Aorta (tissue), 5 donors: ENCODE measurements at regions not wholly inside any gene's neighbourhood (a gene's known extent, or its start where the extent isn't known, plus 50 kb on each side); places are given as distances from the start of the nearest gene placed in this dataset.
A peak's percentile ranks its signal among the peaks of the same experiment; 100 is the strongest.

ENCODE experiments used
- ATAC-seq: fragments of 200-7000 bp; cut with Tn5 transposase; one replicate; pipeline ENCODE4 v1.9.1; 2022; ENCODE audit warnings: moderate library complexity; ENCODE audit not compliant: low FRiP score
- DNase-seq, 2 donors: peaks; one replicate each; pipeline ENCODE4 v3.0.0-alpha.2; 2020
- H3K27ac ChIP-seq, 2 donors: one replicate each; pipeline ENCODE4 v1.5.1; 2013; ENCODE audit warnings: low read length in 2 of 2, mild to moderate bottlenecking in 2 of 2, moderate library complexity in 2 of 2, control low read depth in 1 of 2, inconsistent platforms in 1 of 2, low read depth in 1 of 2
- H3K27me3 ChIP-seq, 2 donors: one replicate each; pipeline ENCODE4 v1.6.1; 2013; ENCODE audit warnings: control low read depth in 1 of 2, low read length in 1 of 2, mild to moderate bottlenecking in 1 of 2, moderate library complexity in 1 of 2; ENCODE audit not compliant: insufficient read depth in 2 of 2, control insufficient read depth in 1 of 2
- H3K36me3 ChIP-seq, 2 donors: one replicate each; pipeline ENCODE4 v1.6.1; 2013; ENCODE audit warnings: control low read depth in 1 of 2, low read length in 1 of 2, mild to moderate bottlenecking in 1 of 2; ENCODE audit not compliant: insufficient read depth in 2 of 2, control insufficient read depth in 1 of 2
- H3K4me1 ChIP-seq, 2 donors: one replicate each; pipeline ENCODE4 v1.6.1; 2013; ENCODE audit warnings: low read length in 2 of 2, control low read depth in 1 of 2, mild to moderate bottlenecking in 1 of 2, moderate library complexity in 1 of 2; ENCODE audit not compliant: insufficient read depth in 2 of 2, control insufficient read depth in 1 of 2
- H3K4me3 ChIP-seq, 2 donors: one replicate each; pipeline ENCODE4 v1.5.1; 2013; ENCODE audit warnings: low read length in 2 of 2, control low read depth in 1 of 2, mild to moderate bottlenecking in 1 of 2
- H3K9me3 ChIP-seq: one replicate; pipeline ENCODE4 v1.6.1; 2013; ENCODE audit warnings: mild to moderate bottlenecking, low read length; ENCODE audit not compliant: control insufficient read depth
- WGBS, 2 donors: extraction: QIAGEN DNeasy Blood & Tissue Kit; methylation state at CpG; one replicate each; pipeline ENCODE4 v1.1.7; 2013; 5-methylcytosine and 5-hydroxymethylcytosine counted together
- intact Hi-C, 2 donors: fragments of 100-400 bp; cut with DNase I; formaldehyde crosslinking; loops; one replicate each; pipeline versions ENCODE4 v1.14.2 to v1.15.0; 2022
- donor health status: healthy with polysubstance abuse.
- donor health status: Bipolar disorder and iron deficiency.
- donor health status: DM: no; HTN: no; CAD: no.
- donor health status: DM: no; HTN: no; CAD: no.
- donor health status: DM: yes; HTN: yes; CAD: no.

DNA sequence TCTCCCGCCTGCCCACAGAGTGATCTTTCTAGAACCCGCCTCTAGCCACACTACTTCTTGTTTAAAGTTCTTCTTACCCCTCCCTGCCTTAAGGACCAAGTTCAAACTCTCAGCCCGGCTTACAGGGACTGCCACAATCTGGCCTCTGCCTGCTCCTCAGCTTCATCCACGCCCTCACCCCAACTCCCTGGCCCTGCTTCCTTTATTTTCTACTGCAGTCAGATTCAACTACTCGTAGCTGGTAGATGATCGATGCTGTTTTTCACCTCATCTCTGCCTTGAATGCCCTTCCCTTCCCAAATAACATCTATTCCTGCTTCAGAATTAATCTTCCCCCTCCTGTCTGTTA, 508.5 kb downstream of the RPS24 start:
- ATAC-seq (no peak), DNase-seq (no peak)
- Histone ChIP-seq H3K27me3 (no peaks in the 10 kb centered on the region), H3K36me3 (no peaks in the 10 kb centered on the region), H3K4me1 (peaks cover 0 to 3% of the 10 kb centered on the region in 2 donors), H3K4me3 (no peak overlapping the region), H3K9me3 (no peaks in the 10 kb centered on the region), H3K27ac (no peak overlapping the region)
- WGBS, 2 donors, result 91 to 97% methylated on average over 6 of the region's 6 CpGs
- intact Hi-C loops, result loop anchor here in 1 of 2 donors (5.0 to 10.0 kb wide), 2 partner anchors 100 to 237 kb away; no protein-coding TSS in a partner anchor

GRCh38 chr10:78542521-78542920, 508.9 kb downstream of the RPS24 start:
- intact Hi-C loops, result loop anchor here in 1 of 2 donors (5.0 to 10.0 kb wide), 2 partner anchors 100 to 238 kb away; no protein-coding TSS in a partner anchor
- H3K4me1 ChIP-seq, result peaks cover 0 to 3% of the 10 kb centered on the region in 2 donors
- ATAC-seq, result no peak

GRCh38 chr10:78543031-78543748, 509.5 kb downstream of the RPS24 start:
- H3K27me3 ChIP-seq, result no peaks in the 10 kb centered on the region
- intact Hi-C loops, result loop anchor here in 1 of 2 donors (5.0 to 10.0 kb wide), 2 partner anchors 101 to 238 kb away; no protein-coding TSS in a partner anchor
- DNase-seq (no peak), ATAC-seq (peak; percentile 52)
- no peak overlapping the region for H3K4me3 ChIP-seq
- H3K27ac ChIP-seq, result no peak overlapping the region
- H3K36me3 ChIP-seq, result no peaks in the 10 kb centered on the region
- H3K4me1 ChIP-seq, result peaks cover 0 to 3% of the 10 kb centered on the region in 2 donors
- 65 to 67% methylated on average over 9 of the region's 9 CpGs for WGBS, 2 donors
- no peaks in the 10 kb centered on the region for H3K9me3 ChIP-seq

More at GRCh38 chr10:78542521-78542920, 508.9 kb downstream of the RPS24 start:
- DNase-seq, result no peak
- Histone ChIP-seq H3K27me3 (no peaks in the 10 kb centered on the region), H3K36me3 (no peaks in the 10 kb centered on the region), H3K4me3 (no peak overlapping the region), H3K9me3 (no peaks in the 10 kb centered on the region), H3K27ac (no peak overlapping the region)
- 81% methylated on average over 7 of the region's 7 CpGs for WGBS, 2 donors

- Histone ChIP-seq H3K9me3 (no peaks in the 10 kb centered on the region), H3K36me3 (no peaks in the 10 kb centered on the region), H3K4me3 (no peak overlapping the region), H3K27me3 (no peaks in the 10 kb centered on the region), H3K27ac (peak overlapping the region in 1 of 2 donors; percentile 20), H3K4me1 (peaks cover 0 to 3% of the 10 kb centered on the region in 2 donors)
- 6 to 14% methylated on average over 11 of the region's 11 CpGs for WGBS, 2 donors
- peak; percentile 88 for ATAC-seq
- DNase-seq, result peak; percentile 89
- intact Hi-C loops, result loop anchor here in 1 of 2 donors (5.0 to 10.0 kb wide), 2 partner anchors 102 to 239 kb away; no protein-coding TSS in a partner anchor
Measured at GRCh38 chr10:78543749-78544362, 510.2 kb downstream of the RPS24 start.

DNA sequence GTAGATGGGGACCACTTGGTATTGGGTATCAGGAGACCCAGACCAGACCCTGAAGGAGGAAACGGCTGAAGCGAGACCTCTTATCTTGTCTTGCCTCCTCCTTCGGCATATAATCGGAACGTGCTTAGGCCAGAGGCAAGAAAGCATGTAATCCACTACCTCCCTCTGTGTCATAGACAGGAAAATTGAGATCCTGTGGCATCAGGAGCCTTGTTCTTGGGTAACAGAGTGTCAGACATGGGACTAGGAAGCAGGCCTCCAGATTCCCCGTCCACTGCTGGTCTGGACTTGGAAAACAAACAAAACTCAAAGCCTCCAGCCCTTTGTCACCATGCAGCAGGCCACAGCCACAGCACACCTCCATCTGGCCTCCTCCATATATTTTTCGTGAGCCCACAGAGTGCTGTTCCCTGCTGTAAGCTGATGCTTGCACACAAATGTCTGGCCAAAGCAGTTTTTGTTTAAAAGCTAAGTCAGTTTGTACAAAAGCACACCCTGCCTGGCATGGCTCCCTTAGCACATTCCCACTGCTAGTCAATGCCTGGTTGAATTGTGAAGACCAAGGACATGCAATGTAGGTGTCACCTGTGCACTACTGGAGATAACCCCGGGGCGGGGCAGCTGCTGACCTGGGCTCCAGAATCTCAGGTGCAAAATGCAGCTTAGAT, 510.9 kb downstream of the RPS24 start:
- Histone ChIP-seq H3K36me3 (no peaks in the 10 kb centered on the region), H3K27ac (peak overlapping the region in 1 of 2 donors; percentile 20), H3K4me3 (no peak overlapping the region), H3K27me3 (no peaks in the 10 kb centered on the region), H3K4me1 (peaks cover 0 to 3% of the 10 kb centered on the region in 2 donors), H3K9me3 (no peaks in the 10 kb centered on the region)
- ATAC-seq, result no peak
- 85 to 88% methylated on average over 9 of the region's 9 CpGs for WGBS, 2 donors
- no peak for DNase-seq
- intact Hi-C loops, result loop anchor here in 1 of 2 donors (5.0 to 10.0 kb wide), 2 partner anchors 102 to 240 kb away; no protein-coding TSS in a partner anchor

GRCh38 chr10:78545756-78546155, 512.1 kb downstream of the RPS24 start:
- intact Hi-C loops, result loop anchor here in 1 of 2 donors (10.0 kb wide), 1 partner anchor 241 kb away; no protein-coding TSS in a partner anchor
- DNase-seq, result no peak
- WGBS, 2 donors, result 89 to 92% methylated on average over 3 of the region's 3 CpGs
- H3K27me3 ChIP-seq, result no peaks in the 10 kb centered on the region
- H3K4me1 ChIP-seq, result peaks cover 0 to 3% of the 10 kb centered on the region in 2 donors
- no peaks in the 10 kb centered on the region for H3K9me3 ChIP-seq
- H3K27ac ChIP-seq, result no peak overlapping the region
- H3K4me3 ChIP-seq, result no peak overlapping the region
- ATAC-seq, result no peak
- no peaks in the 10 kb centered on the region for H3K36me3 ChIP-seq

DNA sequence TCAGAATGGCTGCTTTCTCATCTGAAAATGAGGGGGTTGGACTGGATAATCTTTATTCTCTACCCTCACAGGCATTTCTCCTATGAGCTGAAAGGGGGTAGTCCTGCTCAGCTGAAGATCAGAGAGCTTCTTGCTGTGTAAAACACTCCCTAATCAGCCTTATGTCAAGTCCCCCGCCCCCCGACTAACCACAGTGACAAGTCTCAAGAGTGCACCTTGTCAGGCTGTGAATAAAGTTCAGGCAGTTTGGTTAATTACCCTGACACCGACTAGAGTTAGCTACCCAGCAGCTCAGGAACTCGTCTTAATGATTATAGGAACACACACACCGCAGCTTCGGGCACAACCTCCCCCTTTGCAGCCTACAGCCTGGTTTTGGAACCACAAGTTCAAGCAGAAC, 513.7 kb downstream of the RPS24 start:
- H3K9me3 ChIP-seq, result no peaks in the 10 kb centered on the region
- H3K36me3 ChIP-seq, result no peaks in the 10 kb centered on the region
- WGBS, 2 donors, result 94% methylated on average over 6 of the region's 6 CpGs
- H3K4me1 ChIP-seq, result peaks cover 3% of the 10 kb centered on the region in 2 donors
- DNase-seq (no peak), ATAC-seq (no peak)
- intact Hi-C loops, result loop anchor here in 1 of 2 donors (10.0 kb wide), 1 partner anchor 243 kb away; no protein-coding TSS in a partner anchor
- no peak overlapping the region for H3K27ac ChIP-seq
- H3K27me3 ChIP-seq, result no peaks in the 10 kb centered on the region
- no peak overlapping the region for H3K4me3 ChIP-seq

- no peak overlapping the region for H3K27ac ChIP-seq
- intact Hi-C loops, result loop anchor here in 1 of 2 donors (10.0 kb wide), 1 partner anchor 243 kb away; no protein-coding TSS in a partner anchor
- no peaks in the 10 kb centered on the region for H3K36me3 ChIP-seq
- no peaks in the 10 kb centered on the region for H3K27me3 ChIP-seq
- no peaks in the 10 kb centered on the region for H3K9me3 ChIP-seq
- H3K4me1 ChIP-seq, result peaks cover 3% of the 10 kb centered on the region in 2 donors
- ATAC-seq, result no peak
- no peak for DNase-seq
- H3K4me3 ChIP-seq, result no peak overlapping the region
Measured at GRCh38 chr10:78547905-78548304, 514.2 kb downstream of the RPS24 start.
